ENCODE measurements at regions not wholly inside any gene's neighbourhood (a gene's known extent, or its start where the extent isn't known, plus 50 kb on each side); places are given as distances from the start of the nearest gene placed in this dataset.

- TF ChIP-seq CTCF (IDR thresholded peaks at IDR 0.05) (no peak), POLR2AphosphoS5 (IDR thresholded peaks at IDR 0.05) (no peak)
Measured at GRCh38 chr18:55787536-55788073, 199.6 kb upstream of the TCF4 start.

All from prostate gland (tissue), 2 donors.